Neuronal stem cell (in vitro differentiated cells): ENCODE measurements at regions not wholly inside any gene's neighbourhood (a gene's known extent, or its start where the extent isn't known, plus 50 kb on each side); places are given as distances from the start of the nearest gene placed in this dataset.

Experiments used
- DNase-seq: peaks from one replicate; pipeline ENCODE4 v3.0.0-alpha.2; 2013; ENCODE audit warnings: low spot score
- H2AFZ ChIP-seq: one replicate; pipeline ENCODE4 v1.6.1; 2013; ENCODE audit warnings: mild to moderate bottlenecking, low read length, inconsistent platforms
- H2AK5ac ChIP-seq: 2 replicates; pipeline ENCODE4 v1.6.1; 2013; ENCODE audit warnings: low read depth, mild to moderate bottlenecking, inconsistent platforms, low read length, moderate library complexity, mixed read lengths
- H2BK120ac ChIP-seq: 2 replicates; pipeline ENCODE4 v1.6.1; 2013; ENCODE audit warnings: low read depth, mild to moderate bottlenecking, inconsistent platforms, low read length, moderate library complexity, mixed read lengths
- H2BK12ac ChIP-seq: one replicate; pipeline ENCODE4 v1.6.1; 2013; ENCODE audit warnings: low read length, inconsistent platforms
- H2BK15ac ChIP-seq: 2 replicates; pipeline ENCODE4 v1.6.1; 2013; ENCODE audit warnings: mild to moderate bottlenecking, low read length, inconsistent platforms, mixed read lengths
- H2BK5ac ChIP-seq: one replicate; pipeline ENCODE4 v1.6.1; 2013; ENCODE audit warnings: inconsistent platforms, mild to moderate bottlenecking, low read length, moderate library complexity
- H3K14ac ChIP-seq: one replicate; pipeline ENCODE4 v1.6.1; 2013; ENCODE audit warnings: low read length, inconsistent platforms
- H3K18ac ChIP-seq: 2 replicates; pipeline ENCODE4 v1.6.1; 2013; ENCODE audit warnings: low read length, inconsistent platforms
- H3K23ac ChIP-seq: 2 replicates; pipeline ENCODE4 v1.6.1; 2013; ENCODE audit warnings: low read depth, mild to moderate bottlenecking, mixed read lengths, low read length, inconsistent platforms; ENCODE audit not compliant: poor library complexity
- H3K27ac ChIP-seq: replicated peaks from 3 replicates; pipeline ENCODE4 v1.5.1; 2013; ENCODE audit warnings: low read length, inconsistent platforms
- H3K27me3 ChIP-seq, 3 experiments: 2 replicates each; pipeline ENCODE4 v1.6.1; 2013; ENCODE audit warnings: low read length in 3 of 3, mild to moderate bottlenecking in 2 of 3, inconsistent platforms in 1 of 3, low read depth in 1 of 3, mixed read lengths in 1 of 3, moderate library complexity in 1 of 3; ENCODE audit not compliant: control insufficient read depth in 3 of 3, insufficient read depth in 3 of 3
- H3K36me3 ChIP-seq, 2 donors: replicated peaks in 1 of 2; 2 replicates each; pipeline ENCODE4 v1.6.1; 2013; ENCODE audit warnings: low read length in 2 of 2; ENCODE audit not compliant: control insufficient read depth in 2 of 2, insufficient read depth in 2 of 2
- H3K4ac ChIP-seq: 2 replicates; pipeline ENCODE4 v1.6.1; 2013; ENCODE audit warnings: inconsistent platforms, mild to moderate bottlenecking, low read length, moderate library complexity
- H3K4me1 ChIP-seq, 2 donors: 1 replicate in 1 of 2; 2 replicates in 1 of 2; pipeline ENCODE4 v1.6.1; 2013; ENCODE audit warnings: low read length in 2 of 2, low read depth in 1 of 2; ENCODE audit not compliant: control insufficient read depth in 2 of 2, insufficient read depth in 1 of 2
- H3K4me2 ChIP-seq: one replicate; pipeline ENCODE4 v1.6.1; 2013; ENCODE audit warnings: mild to moderate bottlenecking, low read length, inconsistent platforms; ENCODE audit not compliant: insufficient read depth, poor library complexity, severe bottlenecking
- H3K4me3 ChIP-seq, 2 donors: 2 replicates each; pipeline ENCODE4 v1.5.1; 2013; ENCODE audit warnings: low read length in 2 of 2, mild to moderate bottlenecking in 2 of 2, inconsistent platforms in 1 of 2, moderate library complexity in 1 of 2
- H3K79me1 ChIP-seq: one replicate; pipeline ENCODE4 v1.6.1; 2013; ENCODE audit warnings: low read depth, mild to moderate bottlenecking, inconsistent platforms, low read length, moderate library complexity
- H3K9ac ChIP-seq: one replicate; pipeline ENCODE4 v1.6.1; 2013; ENCODE audit warnings: mild to moderate bottlenecking, low read depth, low read length, inconsistent platforms; ENCODE audit not compliant: poor library complexity
- H3K9me3 ChIP-seq, 2 donors: replicated peaks in 1 of 2; 2 replicates each; pipeline versions ENCODE3 to v1.6.1; 2013; ENCODE audit warnings: low read length in 2 of 2, mild to moderate bottlenecking in 2 of 2, inconsistent platforms in 1 of 2, low read depth in 1 of 2, mixed read lengths in 1 of 2, moderate library complexity in 1 of 2; ENCODE audit not compliant: control insufficient read depth in 2 of 2, insufficient read depth in 1 of 2
- H4K8ac ChIP-seq: one replicate; pipeline ENCODE4 v1.6.1; 2013; ENCODE audit warnings: low read depth, mild to moderate bottlenecking, inconsistent platforms, low read length, moderate library complexity
- H4K91ac ChIP-seq: one replicate; pipeline ENCODE4 v1.6.1; 2013; ENCODE audit warnings: low read length, low read depth, mild to moderate bottlenecking, inconsistent platforms; ENCODE audit not compliant: poor library complexity
- WGBS, 2 donors: extraction: QIAGEN DNeasy Blood & Tissue Kit; methylation state at CpG; one replicate each; pipeline ENCODE4 v1.1.7; 2013; ENCODE audit warnings: missing lambda C conversion rate in 2 of 2, mixed read lengths in 1 of 2; ENCODE audit not compliant: insufficient read length in 2 of 2, insufficient replicate concordance in 1 of 2; ENCODE audit errors: extremely low coverage in 2 of 2; 5-methylcytosine and 5-hydroxymethylcytosine counted together

DNA sequence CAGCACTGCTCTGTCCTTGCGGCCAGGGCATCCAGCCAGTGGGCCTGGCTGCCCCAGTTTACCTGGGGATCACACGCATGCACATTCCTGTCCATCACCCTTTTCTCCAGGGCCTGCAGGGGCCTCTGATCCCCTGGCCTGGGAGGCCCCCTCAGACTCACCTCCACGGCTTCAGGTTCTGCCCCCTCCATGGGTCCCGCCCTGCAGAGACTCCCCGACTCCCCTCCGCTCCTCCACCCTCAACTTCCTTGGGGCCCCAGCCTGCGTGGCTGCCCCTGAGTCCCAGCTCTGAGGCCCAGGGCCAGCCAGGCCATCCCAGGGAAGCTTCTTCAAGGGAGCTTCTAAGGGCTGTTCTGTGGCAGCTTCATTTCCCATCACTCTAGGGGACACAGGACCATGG lies 324.1 kb downstream of the TCERG1L start:
- H3K18ac ChIP-seq = peak overlapping the region; percentile 4
- no peak overlapping the region for H3K27ac ChIP-seq
- H3K9me3 ChIP-seq = no peaks in the 10 kb centered on the region
- H2AK5ac ChIP-seq = no peak overlapping the region
- H3K36me3 ChIP-seq = no peaks in the 10 kb centered on the region
- H2AFZ ChIP-seq = no peak overlapping the region
- no peak for DNase-seq
- no peak overlapping the region for H3K4ac ChIP-seq
- no peaks in the 10 kb centered on the region for H3K4me1 ChIP-seq
- peaks cover 1% of the 10 kb centered on the region for H3K79me1 ChIP-seq
- H4K91ac ChIP-seq = no peak overlapping the region
- WGBS, 2 donors = no CpG with 5 or more reads among the region's 7 CpGs
- H3K27me3 ChIP-seq = no peaks in the 10 kb centered on the region
- no peak overlapping the region for H3K14ac ChIP-seq
- H3K23ac ChIP-seq = no peak overlapping the region
- H3K9ac ChIP-seq = no peak overlapping the region
- H2BK12ac ChIP-seq = no peak overlapping the region
- H2BK15ac ChIP-seq = no peak overlapping the region
- no peak overlapping the region for H3K4me3 ChIP-seq
- H2BK120ac ChIP-seq = no peak overlapping the region
- H2BK5ac ChIP-seq = no peak overlapping the region
- no peak overlapping the region for H3K4me2 ChIP-seq
- no peak overlapping the region for H4K8ac ChIP-seq

DNA sequence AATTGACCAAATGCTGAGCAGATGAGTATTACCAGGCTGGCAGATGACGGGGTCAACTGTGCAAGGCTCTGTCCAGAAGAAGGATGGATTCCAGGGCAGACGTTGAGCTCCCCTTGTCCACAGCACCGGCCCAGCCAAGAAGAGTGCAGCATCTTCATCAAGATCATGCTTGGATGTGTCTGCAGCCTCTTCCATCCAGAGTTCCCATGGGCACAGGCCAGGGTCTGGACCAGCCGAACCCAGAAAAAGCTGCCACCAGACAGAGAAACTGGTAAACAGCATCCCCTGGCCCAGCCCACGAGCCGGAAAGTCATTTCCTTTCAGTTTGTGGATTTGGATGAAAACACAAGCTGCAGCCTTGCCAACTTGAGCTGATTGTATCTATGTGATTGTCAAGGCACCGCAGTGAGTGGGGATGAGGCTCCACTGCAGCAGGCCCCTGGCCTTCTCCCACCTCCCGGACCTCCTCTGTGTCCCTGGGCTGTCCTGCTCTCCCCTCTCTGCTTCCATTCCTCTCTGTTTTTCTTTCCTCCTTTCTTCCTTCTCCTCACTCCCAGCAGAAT lies 321.8 kb downstream of the TCERG1L start:
- H3K9ac ChIP-seq = no peak overlapping the region
- no peak overlapping the region for H2BK120ac ChIP-seq
- no peak overlapping the region for H2BK5ac ChIP-seq
- no peak overlapping the region for H3K27ac ChIP-seq
- no peak overlapping the region for H3K4me2 ChIP-seq
- no peak overlapping the region for H3K14ac ChIP-seq
- H3K4ac ChIP-seq = no peak overlapping the region
- H3K23ac ChIP-seq = no peak overlapping the region
- no peak for DNase-seq
- H3K9me3 ChIP-seq = no peaks in the 10 kb centered on the region
- H3K4me1 ChIP-seq = no peaks in the 10 kb centered on the region
- no peak overlapping the region for H3K4me3 ChIP-seq
- WGBS, 2 donors = no CpG with 5 or more reads among the region's 8 CpGs
- no peak overlapping the region for H2AK5ac ChIP-seq
- no peak overlapping the region for H2AFZ ChIP-seq
- no peak overlapping the region for H4K8ac ChIP-seq
- no peak overlapping the region for H2BK12ac ChIP-seq
- H3K36me3 ChIP-seq = no peaks in the 10 kb centered on the region
- H2BK15ac ChIP-seq = no peak overlapping the region
- no peak overlapping the region for H3K18ac ChIP-seq
- no peaks in the 10 kb centered on the region for H3K27me3 ChIP-seq
- peaks cover 1% of the 10 kb centered on the region for H3K79me1 ChIP-seq
- H4K91ac ChIP-seq = no peak overlapping the region

DNA sequence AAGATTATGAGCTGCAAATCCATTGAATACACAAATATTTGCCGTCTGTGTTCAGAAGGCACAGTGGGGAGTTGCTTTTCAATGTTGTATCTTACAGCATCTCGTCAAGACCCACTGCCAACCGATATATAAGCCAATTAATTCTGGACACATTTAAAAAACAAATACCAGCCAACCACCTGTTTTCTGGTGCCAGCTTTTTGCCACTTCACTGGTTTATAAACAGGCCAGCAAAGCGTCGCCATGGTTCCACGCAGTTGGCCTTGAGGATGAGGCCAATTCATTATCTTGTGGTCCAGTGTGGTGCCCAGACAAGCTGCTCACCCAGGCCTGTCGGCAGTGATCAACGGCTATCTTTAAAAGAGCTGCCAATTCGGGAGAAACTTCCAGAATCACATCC lies 321.0 kb downstream of the TCERG1L start:
- Histone ChIP-seq H2BK12ac (no peak overlapping the region), H2AK5ac (no peak overlapping the region), H4K91ac (no peak overlapping the region), H2BK15ac (no peak overlapping the region), H4K8ac (no peak overlapping the region), H3K27ac (no peak overlapping the region), H3K18ac (no peak overlapping the region), H2BK120ac (no peak overlapping the region), H3K14ac (no peak overlapping the region), H3K4me2 (no peak overlapping the region), H2BK5ac (no peak overlapping the region), H3K79me1 (peaks cover 1% of the 10 kb centered on the region), H3K4me1 (no peaks in the 10 kb centered on the region), H2AFZ (no peak overlapping the region), H3K4ac (no peak overlapping the region), H3K9me3 (no peaks in the 10 kb centered on the region), H3K23ac (no peak overlapping the region), H3K4me3 (no peak overlapping the region), H3K36me3 (no peaks in the 10 kb centered on the region), H3K9ac (no peak overlapping the region), H3K27me3 (no peaks in the 10 kb centered on the region)
- no CpG with 5 or more reads among the region's 9 CpGs for WGBS, 2 donors
- no peak for DNase-seq

DNA sequence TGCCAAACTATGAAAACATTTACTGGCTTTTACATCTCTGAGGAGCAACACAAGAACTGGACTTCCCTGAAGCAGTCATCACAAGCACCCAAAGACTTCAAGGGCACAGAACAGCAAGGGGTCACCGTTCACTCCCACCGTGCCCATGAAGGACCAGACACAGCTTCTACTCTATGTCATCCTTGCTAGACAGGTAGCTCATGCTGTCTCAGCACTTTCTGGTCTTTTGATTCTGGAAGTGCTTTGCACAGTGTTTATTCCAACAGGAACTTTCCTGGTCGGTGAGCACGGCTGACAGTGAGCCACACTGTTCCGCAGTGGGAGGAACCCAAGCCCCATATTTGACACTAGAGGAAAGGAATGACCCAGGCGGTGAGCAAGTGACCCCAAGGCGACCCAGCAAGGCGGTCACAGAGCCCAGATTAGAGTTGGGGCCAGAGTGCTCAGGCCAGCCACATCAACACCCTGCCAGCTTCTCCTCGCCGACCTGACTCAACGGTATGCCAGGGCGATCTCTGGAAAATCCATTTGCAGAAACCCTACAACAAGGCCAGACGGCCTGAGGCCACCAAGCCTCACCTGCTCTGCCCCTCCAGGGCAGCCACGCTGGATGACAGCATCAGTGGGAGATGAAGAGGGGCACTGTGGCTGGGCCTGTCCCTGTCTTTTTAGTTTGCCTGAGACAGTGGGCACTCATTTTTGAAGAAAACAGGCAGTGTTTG lies 318.6 kb downstream of the TCERG1L start:
- Histone ChIP-seq H3K27ac (no peak overlapping the region), H3K4me3 (no peak overlapping the region), H2AK5ac (no peak overlapping the region), H3K36me3 (no peaks in the 10 kb centered on the region), H3K4ac (no peak overlapping the region), H3K9me3 (no peaks in the 10 kb centered on the region), H2BK15ac (no peak overlapping the region), H2BK5ac (no peak overlapping the region), H2BK12ac (no peak overlapping the region), H3K14ac (no peak overlapping the region), H2AFZ (no peak overlapping the region), H3K79me1 (no peaks in the 10 kb centered on the region), H3K23ac (peak overlapping the region; percentile 3), H3K9ac (no peak overlapping the region), H4K91ac (no peak overlapping the region), H3K4me2 (no peak overlapping the region), H3K27me3 (no peaks in the 10 kb centered on the region), H4K8ac (no peak overlapping the region), H2BK120ac (no peak overlapping the region), H3K4me1 (no peaks in the 10 kb centered on the region), H3K18ac (no peak overlapping the region)
- no peak for DNase-seq
- WGBS, 2 donors = no CpG with 5 or more reads among the region's 14 CpGs
